ENCODE measurements at regions not wholly inside any gene's neighbourhood (a gene's known extent, or its start where the extent isn't known, plus 50 kb on each side); places are given as distances from the start of the nearest gene placed in this dataset.

- no peak for TF ChIP-seq CTCF (IDR thresholded peaks at IDR 0.05; ENCODE audit: control insufficient read depth, extremely low read depth, insufficient read depth)
- no peak for DNase-seq (ENCODE audit: low read depth)
- H3K4me3 ChIP-seq (ENCODE audit: low read depth, low read length) = no peak overlapping the region
Observed at GRCh38 chr3:140844072-140844471, 97.6 kb upstream of the SLC25A36 start.

- H3K4me3 ChIP-seq (ENCODE audit: low read depth, low read length) = no peak overlapping the region
- no peak for TF ChIP-seq CTCF (IDR thresholded peaks at IDR 0.05; ENCODE audit: control insufficient read depth, extremely low read depth, insufficient read depth)
- no peak for DNase-seq (ENCODE audit: low read depth)
Observed at GRCh38 chr3:140845882-140846281, 95.8 kb upstream of the SLC25A36 start.

- no peak overlapping the region for H3K4me3 ChIP-seq (ENCODE audit: low read depth, low read length)
- no peak for DNase-seq (ENCODE audit: low read depth)
- peak; percentile 22; the same call in 1 of the 2 replicates for TF ChIP-seq CTCF (IDR thresholded peaks at IDR 0.05; ENCODE audit: control insufficient read depth, extremely low read depth, insufficient read depth)
Observed at GRCh38 chr3:140848666-140849065, 93.0 kb upstream of the SLC25A36 start.

- no peak for TF ChIP-seq CTCF (IDR thresholded peaks at IDR 0.05; ENCODE audit: control insufficient read depth, extremely low read depth, insufficient read depth)
- DNase-seq (ENCODE audit: low read depth) = no peak
- H3K4me3 ChIP-seq (ENCODE audit: low read depth, low read length) = no peak overlapping the region
Observed at GRCh38 chr3:140850210-140850955, 91.3 kb upstream of the SLC25A36 start.

- TF ChIP-seq CTCF (IDR thresholded peaks at IDR 0.05; ENCODE audit: control insufficient read depth, extremely low read depth, insufficient read depth) = no peak
- H3K4me3 ChIP-seq (ENCODE audit: low read depth, low read length) = no peak overlapping the region
- no peak for DNase-seq (ENCODE audit: low read depth)
Observed at GRCh38 chr3:140854961-140855360, 86.7 kb upstream of the SLC25A36 start.

- TF ChIP-seq CTCF (IDR thresholded peaks at IDR 0.05; ENCODE audit: control insufficient read depth, extremely low read depth, insufficient read depth) = no peak
- H3K4me3 ChIP-seq (ENCODE audit: low read depth, low read length) = no peak overlapping the region
- no peak for DNase-seq (ENCODE audit: low read depth)
Observed at GRCh38 chr3:140856905-140857304, 84.7 kb upstream of the SLC25A36 start.

- H3K4me3 ChIP-seq (ENCODE audit: low read depth, low read length) = no peak overlapping the region
- no peak for DNase-seq (ENCODE audit: low read depth)
- no peak for TF ChIP-seq CTCF (IDR thresholded peaks at IDR 0.05; ENCODE audit: control insufficient read depth, extremely low read depth, insufficient read depth)
Observed at GRCh38 chr3:140857993-140858392, 83.6 kb upstream of the SLC25A36 start.

Measured in LNCaP clone FGC (cell line).